ENCODE measurements at regions not wholly inside any gene's neighbourhood (a gene's known extent, or its start where the extent isn't known, plus 50 kb on each side); places are given as distances from the start of the nearest gene placed in this dataset.

DNA sequence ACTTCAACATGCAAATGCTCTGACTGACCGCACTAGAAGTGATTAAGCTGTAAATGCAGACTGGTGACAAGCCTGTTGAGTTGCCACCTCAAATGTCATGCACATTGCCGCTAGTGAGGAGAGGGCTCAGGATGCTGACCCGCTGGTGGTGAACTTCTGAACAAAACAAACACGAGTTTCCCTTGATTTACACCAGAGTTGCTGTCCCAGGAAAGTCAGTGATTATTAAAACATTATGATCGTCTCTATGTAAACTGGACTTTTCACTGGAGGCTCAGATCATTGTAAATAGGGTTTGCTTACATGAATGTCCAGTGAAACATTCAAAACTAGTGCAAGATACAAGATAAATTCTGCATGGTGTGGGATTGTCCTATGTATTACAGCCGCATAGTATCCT lies 420.1 kb downstream of the PREX1 start:
- no peak for DNase-seq (ENCODE audit: low read depth)
- H3K27me3 ChIP-seq (ENCODE audit: control insufficient read depth, insufficient read depth, low read length): no peaks in the 10 kb centered on the region
- TF ChIP-seq, protein P1, sequence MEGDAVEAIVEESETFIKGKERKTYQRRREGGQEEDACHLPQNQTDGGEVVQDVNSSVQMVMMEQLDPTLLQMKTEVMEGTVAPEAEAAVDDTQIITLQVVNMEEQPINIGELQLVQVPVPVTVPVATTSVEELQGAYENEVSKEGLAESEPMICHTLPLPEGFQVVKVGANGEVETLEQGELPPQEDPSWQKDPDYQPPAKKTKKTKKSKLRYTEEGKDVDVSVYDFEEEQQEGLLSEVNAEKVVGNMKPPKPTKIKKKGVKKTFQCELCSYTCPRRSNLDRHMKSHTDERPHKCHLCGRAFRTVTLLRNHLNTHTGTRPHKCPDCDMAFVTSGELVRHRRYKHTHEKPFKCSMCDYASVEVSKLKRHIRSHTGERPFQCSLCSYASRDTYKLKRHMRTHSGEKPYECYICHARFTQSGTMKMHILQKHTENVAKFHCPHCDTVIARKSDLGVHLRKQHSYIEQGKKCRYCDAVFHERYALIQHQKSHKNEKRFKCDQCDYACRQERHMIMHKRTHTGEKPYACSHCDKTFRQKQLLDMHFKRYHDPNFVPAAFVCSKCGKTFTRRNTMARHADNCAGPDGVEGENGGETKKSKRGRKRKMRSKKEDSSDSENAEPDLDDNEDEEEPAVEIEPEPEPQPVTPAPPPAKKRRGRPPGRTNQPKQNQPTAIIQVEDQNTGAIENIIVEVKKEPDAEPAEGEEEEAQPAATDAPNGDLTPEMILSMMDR (IDR thresholded peaks at IDR 0.05; ENCODE audit: insufficient read depth, low read length, poor library complexity, severe bottlenecking): no peak
- no peaks in the 10 kb centered on the region for H3K36me3 ChIP-seq (ENCODE audit: control insufficient read depth, insufficient read depth, low read length)
- no peak overlapping the region for H3K4me3 ChIP-seq (ENCODE audit: low read depth, low read length)

DNA sequence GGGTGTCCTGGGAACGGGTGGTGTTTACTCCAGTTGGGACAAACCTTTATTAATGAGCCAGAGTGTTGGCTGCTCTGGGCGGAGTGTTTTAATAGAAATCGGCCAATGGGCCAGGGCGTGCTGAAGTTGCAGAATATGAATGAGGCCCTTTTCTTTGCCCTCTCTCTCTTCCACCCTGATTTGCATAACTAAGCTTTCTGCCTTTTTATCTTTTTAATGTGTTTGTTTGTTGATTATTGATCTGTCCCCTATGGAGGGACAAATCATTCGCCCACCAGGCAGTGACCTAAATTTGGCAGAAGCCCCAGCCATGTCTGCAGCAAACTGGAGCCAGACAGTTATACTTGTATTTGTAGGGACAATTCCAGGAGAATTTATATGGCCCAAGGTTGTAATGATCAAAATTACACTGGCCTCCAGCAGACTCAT lies 420.9 kb downstream of the PREX1 start:
- TF ChIP-seq, protein P1 (IDR thresholded peaks at IDR 0.05; ENCODE audit: insufficient read depth, low read length, poor library complexity, severe bottlenecking): no peak
- Histone ChIP-seq H3K27me3 (ENCODE audit: control insufficient read depth, insufficient read depth, low read length) (no peaks in the 10 kb centered on the region), H3K4me3 (ENCODE audit: low read depth, low read length) (no peak overlapping the region), H3K36me3 (ENCODE audit: control insufficient read depth, insufficient read depth, low read length) (no peaks in the 10 kb centered on the region)
- no peak for DNase-seq (ENCODE audit: low read depth)

DNA sequence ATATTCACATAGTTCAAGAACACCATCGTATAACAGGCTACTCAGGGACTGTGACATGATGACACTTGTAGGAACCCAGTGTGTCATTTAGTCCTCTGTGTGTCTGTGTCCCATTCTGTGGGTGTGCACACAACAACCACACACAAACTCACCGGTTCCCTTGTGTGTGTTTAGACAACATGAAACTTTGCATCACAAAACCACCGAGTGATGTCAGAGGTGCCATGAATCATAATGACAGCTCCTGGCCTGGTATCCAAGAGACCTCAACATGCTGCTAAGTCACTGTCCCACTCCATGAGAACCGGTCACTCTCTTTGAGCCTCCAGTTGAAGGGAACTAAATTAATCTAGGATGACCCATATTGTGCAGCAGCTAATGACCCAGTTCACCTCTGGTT lies 421.3 kb downstream of the PREX1 start:
- TF ChIP-seq, protein P1 (IDR thresholded peaks at IDR 0.05; ENCODE audit: insufficient read depth, low read length, poor library complexity, severe bottlenecking): no peak
- Histone ChIP-seq H3K36me3 (ENCODE audit: control insufficient read depth, insufficient read depth, low read length) (no peaks in the 10 kb centered on the region), H3K4me3 (ENCODE audit: low read depth, low read length) (no peak overlapping the region), H3K27me3 (ENCODE audit: control insufficient read depth, insufficient read depth, low read length) (peaks cover 1% of the 10 kb centered on the region)
- DNase-seq (ENCODE audit: low read depth): no peak

DNA sequence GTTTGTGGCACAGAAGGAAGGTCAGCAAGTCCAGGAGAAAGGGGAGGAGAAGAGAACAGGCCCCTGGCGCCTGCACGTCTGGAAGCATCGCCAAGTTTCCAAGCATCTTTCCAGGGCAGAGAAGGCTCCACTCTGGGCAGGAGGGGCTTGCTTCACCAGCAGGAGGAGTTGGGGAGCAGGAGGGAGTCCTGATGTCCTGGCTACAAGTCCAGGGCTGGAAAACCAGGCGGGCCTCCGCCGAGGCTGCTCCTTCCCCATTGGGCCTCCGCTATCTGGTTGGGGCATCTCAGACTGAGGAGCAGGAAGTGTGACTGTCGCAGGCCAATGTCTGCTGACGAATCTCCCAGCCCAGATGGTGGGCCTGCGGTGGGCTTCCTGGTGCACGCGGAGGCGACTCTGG lies 421.9 kb downstream of the PREX1 start:
- no peak for DNase-seq (ENCODE audit: low read depth)
- Histone ChIP-seq H3K4me3 (ENCODE audit: low read depth, low read length) (no peak overlapping the region), H3K27me3 (ENCODE audit: control insufficient read depth, insufficient read depth, low read length) (peaks cover 3% of the 10 kb centered on the region), H3K36me3 (ENCODE audit: control insufficient read depth, insufficient read depth, low read length) (no peaks in the 10 kb centered on the region)
- TF ChIP-seq, protein P1 (IDR thresholded peaks at IDR 0.05; ENCODE audit: insufficient read depth, low read length, poor library complexity, severe bottlenecking): no peak

DNA sequence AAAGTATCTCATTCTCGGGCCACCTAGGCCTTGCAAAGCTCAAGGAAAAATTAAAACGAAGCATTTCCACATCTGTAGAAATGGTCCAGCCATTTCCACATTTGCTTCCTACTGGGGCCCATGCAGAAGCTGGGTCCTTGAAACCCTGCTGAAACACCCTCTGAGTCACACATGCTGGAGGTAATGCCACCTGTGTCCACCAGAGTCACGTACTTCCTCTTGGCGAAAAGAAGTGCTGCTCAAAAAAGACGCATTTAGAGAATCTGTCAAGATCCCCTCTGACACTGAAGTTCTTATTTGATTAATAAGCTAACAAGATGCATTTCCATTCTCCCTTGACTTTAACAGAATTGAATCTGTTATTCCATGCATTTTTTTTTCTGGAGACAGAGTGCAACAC lies 423.2 kb downstream of the PREX1 start:
- no peak for DNase-seq (ENCODE audit: low read depth)
- TF ChIP-seq, protein P1 (IDR thresholded peaks at IDR 0.05; ENCODE audit: insufficient read depth, low read length, poor library complexity, severe bottlenecking): no peak
- Histone ChIP-seq H3K36me3 (ENCODE audit: control insufficient read depth, insufficient read depth, low read length) (no peaks in the 10 kb centered on the region), H3K4me3 (ENCODE audit: low read depth, low read length) (no peak overlapping the region), H3K27me3 (ENCODE audit: control insufficient read depth, insufficient read depth, low read length) (peaks cover 7% of the 10 kb centered on the region)

DNA sequence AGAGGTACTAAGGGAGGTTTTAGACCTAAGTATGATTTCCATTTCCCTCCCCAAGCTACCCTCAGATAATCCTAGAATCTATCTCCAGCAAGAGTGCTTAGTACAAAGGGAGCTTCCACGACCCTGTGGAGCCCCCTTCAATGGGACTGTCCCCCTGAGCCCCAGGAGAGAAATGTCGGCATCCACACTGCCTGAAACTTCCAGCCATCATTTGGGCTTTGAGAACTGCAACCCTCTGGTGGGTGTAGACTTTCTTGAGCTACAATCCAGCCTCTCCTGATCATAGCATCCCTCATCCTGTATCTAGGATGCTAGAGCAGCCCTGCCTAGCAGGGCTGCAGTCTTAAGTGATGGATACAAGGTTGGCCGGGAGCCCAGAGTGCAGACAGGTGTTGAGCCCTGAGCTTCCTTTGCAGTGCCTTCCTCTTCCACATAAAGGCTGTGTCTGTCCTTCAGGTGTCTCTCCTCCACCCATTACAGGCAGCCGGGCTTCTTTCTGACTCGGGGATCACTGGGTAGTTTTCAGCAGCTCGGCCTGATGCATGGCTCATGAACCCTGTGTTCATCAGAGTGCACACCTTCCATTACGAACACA lies 424.5 kb downstream of the PREX1 start:
- H3K27me3 ChIP-seq (ENCODE audit: control insufficient read depth, insufficient read depth, low read length): peaks cover 7% of the 10 kb centered on the region
- no peak for DNase-seq (ENCODE audit: low read depth)
- H3K4me3 ChIP-seq (ENCODE audit: low read depth, low read length): no peak overlapping the region
- TF ChIP-seq, protein P1 (IDR thresholded peaks at IDR 0.05; ENCODE audit: insufficient read depth, low read length, poor library complexity, severe bottlenecking): no peak
- H3K36me3 ChIP-seq (ENCODE audit: control insufficient read depth, insufficient read depth, low read length): no peaks in the 10 kb centered on the region
